ENCODE measurements at regions not wholly inside any gene's neighbourhood (a gene's known extent, or its start where the extent isn't known, plus 50 kb on each side); places are given as distances from the start of the nearest gene placed in this dataset.

DNA sequence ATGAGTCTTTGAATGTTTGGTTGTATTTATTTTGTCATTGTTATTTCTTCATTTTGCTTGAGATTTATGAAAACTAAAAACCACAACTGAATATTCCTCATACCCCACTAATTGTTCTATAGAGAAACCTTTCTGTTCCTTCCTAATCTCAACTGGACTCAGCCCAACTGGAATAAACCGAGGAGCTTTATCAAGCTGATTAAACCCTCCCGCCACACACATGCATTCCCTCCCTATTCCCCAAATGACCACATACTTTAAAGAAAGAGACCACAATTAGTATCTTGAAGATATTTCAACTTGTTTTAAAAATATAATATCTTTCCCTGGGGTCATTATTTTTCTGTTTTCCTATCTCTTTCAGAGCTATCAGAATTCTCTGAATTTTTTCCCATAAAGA is 107.5 kb downstream of the OSR1 start:
- TF ChIP-seq YY1 (IDR thresholded peaks at IDR 0.05; ENCODE audit: low read depth) (no peak), TAF1 (IDR thresholded peaks at IDR 0.05; ENCODE audit: low read depth) (no peak)
- TF ChIP-seq, protein P1, sequence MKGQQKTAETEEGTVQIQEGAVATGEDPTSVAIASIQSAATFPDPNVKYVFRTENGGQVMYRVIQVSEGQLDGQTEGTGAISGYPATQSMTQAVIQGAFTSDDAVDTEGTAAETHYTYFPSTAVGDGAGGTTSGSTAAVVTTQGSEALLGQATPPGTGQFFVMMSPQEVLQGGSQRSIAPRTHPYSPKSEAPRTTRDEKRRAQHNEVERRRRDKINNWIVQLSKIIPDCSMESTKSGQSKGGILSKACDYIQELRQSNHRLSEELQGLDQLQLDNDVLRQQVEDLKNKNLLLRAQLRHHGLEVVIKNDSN (IDR thresholded peaks at IDR 0.05) = no peak
